ENCODE measurements at regions not wholly inside any gene's neighbourhood (a gene's known extent, or its start where the extent isn't known, plus 50 kb on each side); places are given as distances from the start of the nearest gene placed in this dataset.

DNA sequence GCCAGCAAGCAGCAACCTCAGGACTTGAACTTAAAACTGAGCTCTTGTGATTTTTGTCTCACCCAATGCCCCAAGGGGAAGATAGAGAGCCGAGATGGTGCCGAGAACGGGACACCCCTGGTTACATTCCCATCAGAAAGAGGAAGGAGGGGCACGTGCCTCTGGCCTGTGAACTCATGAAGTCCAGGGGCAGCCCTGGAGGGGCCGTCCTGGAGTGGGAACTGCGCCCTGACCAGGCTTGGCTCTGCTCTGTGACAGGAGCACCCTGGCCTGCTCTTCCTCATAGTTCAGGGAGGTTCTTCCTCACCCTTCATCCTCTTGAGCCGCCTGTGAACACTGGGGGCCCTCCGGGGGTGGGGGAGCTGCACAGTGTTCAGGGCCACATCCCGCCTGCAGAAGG is 130.3 kb upstream of the FOXF1 start:
- no peak for TF ChIP-seq RAD21 (IDR thresholded peaks at IDR 0.05; ENCODE audit: low read depth)
- TF ChIP-seq CREB1 (IDR thresholded peaks at IDR 0.05; ENCODE audit: low read depth), result no peak
- TF ChIP-seq TCF12 (IDR thresholded peaks at IDR 0.05; ENCODE audit: low read depth), result no peak
- no peak for TF ChIP-seq TEAD4 (IDR thresholded peaks at IDR 0.05)
- no peak for TF ChIP-seq ZBTB7A (IDR thresholded peaks at IDR 0.05; ENCODE audit: low read depth)
- no peak for TF ChIP-seq TAF1 (IDR thresholded peaks at IDR 0.05; ENCODE audit: low read depth)
- TF ChIP-seq, protein P1, sequence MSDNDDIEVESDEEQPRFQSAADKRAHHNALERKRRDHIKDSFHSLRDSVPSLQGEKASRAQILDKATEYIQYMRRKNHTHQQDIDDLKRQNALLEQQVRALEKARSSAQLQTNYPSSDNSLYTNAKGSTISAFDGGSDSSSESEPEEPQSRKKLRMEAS (IDR thresholded peaks at IDR 0.05), result no peak
- TF ChIP-seq EP300 (IDR thresholded peaks at IDR 0.05; ENCODE audit: borderline replicate concordance), result no peak
- no peak for TF ChIP-seq USF1 (IDR thresholded peaks at IDR 0.05)
- no peak for TF ChIP-seq YY1 (IDR thresholded peaks at IDR 0.05; ENCODE audit: low read depth)
- TF ChIP-seq, protein P2, sequence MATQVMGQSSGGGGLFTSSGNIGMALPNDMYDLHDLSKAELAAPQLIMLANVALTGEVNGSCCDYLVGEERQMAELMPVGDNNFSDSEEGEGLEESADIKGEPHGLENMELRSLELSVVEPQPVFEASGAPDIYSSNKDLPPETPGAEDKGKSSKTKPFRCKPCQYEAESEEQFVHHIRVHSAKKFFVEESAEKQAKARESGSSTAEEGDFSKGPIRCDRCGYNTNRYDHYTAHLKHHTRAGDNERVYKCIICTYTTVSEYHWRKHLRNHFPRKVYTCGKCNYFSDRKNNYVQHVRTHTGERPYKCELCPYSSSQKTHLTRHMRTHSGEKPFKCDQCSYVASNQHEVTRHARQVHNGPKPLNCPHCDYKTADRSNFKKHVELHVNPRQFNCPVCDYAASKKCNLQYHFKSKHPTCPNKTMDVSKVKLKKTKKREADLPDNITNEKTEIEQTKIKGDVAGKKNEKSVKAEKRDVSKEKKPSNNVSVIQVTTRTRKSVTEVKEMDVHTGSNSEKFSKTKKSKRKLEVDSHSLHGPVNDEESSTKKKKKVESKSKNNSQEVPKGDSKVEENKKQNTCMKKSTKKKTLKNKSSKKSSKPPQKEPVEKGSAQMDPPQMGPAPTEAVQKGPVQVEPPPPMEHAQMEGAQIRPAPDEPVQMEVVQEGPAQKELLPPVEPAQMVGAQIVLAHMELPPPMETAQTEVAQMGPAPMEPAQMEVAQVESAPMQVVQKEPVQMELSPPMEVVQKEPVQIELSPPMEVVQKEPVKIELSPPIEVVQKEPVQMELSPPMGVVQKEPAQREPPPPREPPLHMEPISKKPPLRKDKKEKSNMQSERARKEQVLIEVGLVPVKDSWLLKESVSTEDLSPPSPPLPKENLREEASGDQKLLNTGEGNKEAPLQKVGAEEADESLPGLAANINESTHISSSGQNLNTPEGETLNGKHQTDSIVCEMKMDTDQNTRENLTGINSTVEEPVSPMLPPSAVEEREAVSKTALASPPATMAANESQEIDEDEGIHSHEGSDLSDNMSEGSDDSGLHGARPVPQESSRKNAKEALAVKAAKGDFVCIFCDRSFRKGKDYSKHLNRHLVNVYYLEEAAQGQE (IDR thresholded peaks at IDR 0.05; ENCODE audit: low read depth), result no peak

- TF ChIP-seq TCF12 (IDR thresholded peaks at IDR 0.05; ENCODE audit: low read depth), result no peak
- no peak for TF ChIP-seq FOXM1 (IDR thresholded peaks at IDR 0.05; ENCODE audit: borderline replicate concordance, low read depth)
- TF ChIP-seq YY1 (IDR thresholded peaks at IDR 0.05; ENCODE audit: low read depth), result no peak
- TF ChIP-seq, protein P1 (IDR thresholded peaks at IDR 0.05), result no peak
- TF ChIP-seq CREB1 (IDR thresholded peaks at IDR 0.05; ENCODE audit: low read depth), result no peak
- TF ChIP-seq, protein P2 (IDR thresholded peaks at IDR 0.05; ENCODE audit: low read depth), result no peak
- TF ChIP-seq TEAD4 (IDR thresholded peaks at IDR 0.05), result no peak
- TF ChIP-seq EGR1 (IDR thresholded peaks at IDR 0.05), result no peak
- no peak for TF ChIP-seq ZBTB7A (IDR thresholded peaks at IDR 0.05; ENCODE audit: low read depth)
- no peak for TF ChIP-seq NFIC (IDR thresholded peaks at IDR 0.05)
- no peak for TF ChIP-seq EP300 (IDR thresholded peaks at IDR 0.05; ENCODE audit: borderline replicate concordance)
- no peak for TF ChIP-seq TAF1 (IDR thresholded peaks at IDR 0.05; ENCODE audit: low read depth)
- no peak for TF ChIP-seq USF1 (IDR thresholded peaks at IDR 0.05)
- TF ChIP-seq CEBPB (IDR thresholded peaks at IDR 0.05), result no peak
- TF ChIP-seq RAD21 (IDR thresholded peaks at IDR 0.05; ENCODE audit: low read depth), result no peak
Measured at GRCh38 chr16:86381491-86381890, 128.8 kb upstream of the FOXF1 start.

GRCh38 chr16:86382067-86382773 is 128.1 kb upstream of the FOXF1 start:
- TF ChIP-seq EGR1 (IDR thresholded peaks at IDR 0.05) (no peak), RAD21 (IDR thresholded peaks at IDR 0.05; ENCODE audit: low read depth) (no peak), USF1 (IDR thresholded peaks at IDR 0.05) (no peak), ZBTB7A (IDR thresholded peaks at IDR 0.05; ENCODE audit: low read depth) (no peak), NFIC (IDR thresholded peaks at IDR 0.05) (no peak), TCF12 (IDR thresholded peaks at IDR 0.05; ENCODE audit: low read depth) (no peak), CEBPB (IDR thresholded peaks at IDR 0.05) (no peak), EP300 (IDR thresholded peaks at IDR 0.05; ENCODE audit: borderline replicate concordance) (no peak), TAF1 (IDR thresholded peaks at IDR 0.05; ENCODE audit: low read depth) (no peak), FOXM1 (IDR thresholded peaks at IDR 0.05; ENCODE audit: borderline replicate concordance, low read depth) (no peak)
- TF ChIP-seq, protein P1 (IDR thresholded peaks at IDR 0.05), result no peak

- TF ChIP-seq TAF1 (IDR thresholded peaks at IDR 0.05; ENCODE audit: low read depth), result no peak
Measured at GRCh38 chr16:86382774-86383407, 127.4 kb upstream of the FOXF1 start.

All from Ishikawa (cell line).